Activated naive CD4-positive, alpha-beta T cell treated with anti-CD3 and anti-CD28 coated beads, Interleukin-2, amount 50 U/mL, for 24 hours (primary cell): ENCODE measurements at regions not wholly inside any gene's neighbourhood (a gene's known extent, or its start where the extent isn't known, plus 50 kb on each side); places are given as distances from the start of the nearest gene placed in this dataset.
A peak's percentile ranks its signal among the peaks of the same experiment; 100 is the strongest.
"Not testable (repeated sequence)": the region's sequence is repeated elsewhere in the genome, so short reads cannot be mapped to it uniquely, and the experiment has no call there.

Source experiments
- H3K27ac Mint-ChIP-seq: one replicate; pipeline ENCODE4 v1.8.0; 2021; ENCODE audit warnings: mild to moderate bottlenecking, mixed read lengths
- H3K27me3 Mint-ChIP-seq: one replicate; pipeline ENCODE4 v1.8.0; 2021; ENCODE audit warnings: mixed read lengths
- H3K36me3 Mint-ChIP-seq: one replicate; pipeline ENCODE4 v1.8.0; 2021; ENCODE audit warnings: mixed read lengths
- H3K4me1 Mint-ChIP-seq: one replicate; pipeline ENCODE4 v1.8.0; 2021; ENCODE audit warnings: mixed read lengths
- H3K4me3 Mint-ChIP-seq: one replicate; pipeline ENCODE4 v1.8.0; 2021; ENCODE audit warnings: mild to moderate bottlenecking, mixed read lengths
- H3K9me3 Mint-ChIP-seq: one replicate; pipeline ENCODE4 v1.8.0; 2021; ENCODE audit warnings: mixed read lengths

DNA sequence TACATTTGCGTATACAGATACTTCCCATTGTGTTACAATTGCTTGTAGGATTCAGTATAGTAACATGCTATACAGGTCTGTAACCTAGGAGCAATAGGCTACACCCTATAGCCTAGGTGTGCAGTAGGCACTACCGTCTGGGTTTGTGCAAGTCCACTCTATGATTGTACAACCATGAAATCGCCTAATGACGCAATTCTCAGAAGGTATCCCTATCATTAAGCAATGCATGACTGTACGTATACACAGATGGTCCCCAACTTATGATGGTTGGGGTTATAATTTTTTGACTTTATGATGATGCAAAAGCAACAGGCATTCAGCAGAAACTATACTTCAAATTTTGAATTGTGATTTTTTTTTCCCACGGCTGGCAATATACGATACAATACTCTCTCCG lies 458.2 kb upstream of the NOX3 start:
- Mint-ChIP-seq H3K9me3 (peaks cover 5% of the 10 kb centered on the region), H3K27ac (no peak overlapping the region), H3K27me3 (no peaks in the 10 kb centered on the region), H3K36me3 (peaks cover 10% of the 10 kb centered on the region), H3K4me3 (no peak overlapping the region), H3K4me1 (no peaks in the 10 kb centered on the region)

DNA sequence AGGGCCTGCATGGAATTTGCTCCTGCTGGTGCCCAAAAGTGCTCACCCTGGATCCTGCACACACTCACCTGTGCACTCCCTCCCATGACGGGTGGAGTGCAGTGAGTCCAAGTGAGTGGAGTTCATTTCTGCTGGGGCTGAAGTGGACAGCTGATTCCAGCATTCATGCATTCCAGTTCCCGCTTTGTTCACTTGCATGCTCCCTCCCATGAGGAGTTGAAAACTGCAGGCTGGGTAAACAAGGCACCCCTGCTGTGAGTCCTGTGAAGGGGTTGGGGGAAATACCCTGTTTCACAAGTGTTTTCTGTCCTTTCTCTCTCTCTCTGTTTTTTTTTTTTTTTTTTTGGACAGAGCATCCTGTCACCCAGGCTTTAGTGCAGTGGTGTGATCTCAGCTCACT lies 454.1 kb upstream of the NOX3 start:
- H3K4me1 Mint-ChIP-seq = no peaks in the 10 kb centered on the region
- H3K27me3 Mint-ChIP-seq = no peaks in the 10 kb centered on the region
- H3K27ac Mint-ChIP-seq = no peak overlapping the region
- H3K4me3 Mint-ChIP-seq = no peak overlapping the region
- H3K9me3 Mint-ChIP-seq = peaks cover 16% of the 10 kb centered on the region
- H3K36me3 Mint-ChIP-seq = peaks cover 18% of the 10 kb centered on the region

GRCh38 chr6:155895641-155896040 lies 440.0 kb upstream of the NOX3 start:
- no peaks in the 10 kb centered on the region for H3K27me3 Mint-ChIP-seq
- no peaks in the 10 kb centered on the region for H3K4me1 Mint-ChIP-seq
- H3K27ac Mint-ChIP-seq = no peak overlapping the region
- no peaks in the 10 kb centered on the region for H3K9me3 Mint-ChIP-seq
- no peak overlapping the region for H3K4me3 Mint-ChIP-seq
- H3K36me3 Mint-ChIP-seq = no peaks in the 10 kb centered on the region

DNA sequence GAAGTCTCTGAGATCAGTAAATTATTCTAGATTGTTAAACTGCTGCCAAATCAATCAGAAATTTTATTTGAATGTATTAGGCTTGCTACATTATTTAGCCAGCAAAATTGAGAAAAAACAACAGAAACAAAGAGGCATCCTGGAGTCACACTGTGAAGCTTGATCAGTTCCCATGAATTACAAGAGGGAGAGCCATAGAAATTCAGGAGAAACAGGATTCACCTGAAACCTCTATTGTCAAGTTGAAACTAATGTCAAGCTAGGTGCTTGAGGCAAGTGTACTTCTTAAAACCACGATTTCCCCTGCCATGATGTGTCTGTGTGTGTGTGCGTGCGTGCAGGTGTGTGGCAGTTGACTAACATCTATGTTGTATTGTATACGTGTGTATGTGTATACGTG lies 439.1 kb upstream of the NOX3 start:
- Mint-ChIP-seq H3K4me1 (no peaks in the 10 kb centered on the region), H3K27ac (no peak overlapping the region), H3K27me3 (no peaks in the 10 kb centered on the region), H3K9me3 (no peaks in the 10 kb centered on the region), H3K36me3 (no peaks in the 10 kb centered on the region), H3K4me3 (no peak overlapping the region)

DNA sequence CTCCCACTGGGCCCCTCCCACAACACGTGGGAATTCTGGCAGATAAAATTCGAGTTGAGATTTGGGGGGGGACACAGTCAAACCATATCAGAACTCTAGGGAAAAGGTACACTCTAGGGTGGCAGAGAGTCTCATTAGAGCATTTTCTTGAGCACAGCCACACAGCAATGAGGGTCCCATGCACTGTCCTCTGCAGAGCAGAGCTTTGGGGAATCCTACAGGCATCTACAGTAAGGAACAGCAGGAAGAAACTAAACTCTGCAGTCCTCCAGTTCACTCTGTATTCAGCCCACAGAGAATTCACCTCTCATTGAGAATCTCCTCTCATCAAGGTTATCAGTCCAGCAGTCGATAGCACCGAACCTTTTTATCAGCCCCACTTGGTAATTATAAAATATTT lies 438.6 kb upstream of the NOX3 start:
- Mint-ChIP-seq H3K4me3 (no peak overlapping the region), H3K36me3 (no peaks in the 10 kb centered on the region), H3K27me3 (no peaks in the 10 kb centered on the region), H3K4me1 (no peaks in the 10 kb centered on the region), H3K9me3 (no peaks in the 10 kb centered on the region), H3K27ac (no peak overlapping the region)

DNA sequence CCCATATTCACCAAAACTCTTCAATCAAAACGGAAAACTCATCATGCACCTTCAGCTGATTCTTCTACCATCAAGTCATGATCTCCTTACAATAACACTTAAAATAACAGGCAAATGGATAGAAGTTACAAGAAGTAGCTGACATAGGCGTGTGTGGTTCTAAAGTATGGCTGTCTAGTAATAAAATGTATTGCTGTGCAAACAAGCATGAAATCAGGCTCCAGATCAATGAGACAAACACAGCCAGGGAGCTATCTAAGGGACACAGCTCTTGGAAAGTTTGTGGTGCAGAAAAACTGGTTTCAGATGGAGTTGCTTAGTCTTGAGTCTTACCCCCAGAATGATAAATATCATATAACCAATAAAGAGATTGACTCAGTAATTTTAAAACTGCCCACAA lies 434.8 kb upstream of the NOX3 start:
- Mint-ChIP-seq H3K27me3 (no peaks in the 10 kb centered on the region), H3K36me3 (no peaks in the 10 kb centered on the region), H3K27ac (no peak overlapping the region), H3K4me3 (no peak overlapping the region), H3K9me3 (no peaks in the 10 kb centered on the region), H3K4me1 (no peaks in the 10 kb centered on the region)

GRCh38 chr6:155889410-155889809 lies 433.8 kb upstream of the NOX3 start:
- Mint-ChIP-seq H3K27ac (no peak overlapping the region), H3K9me3 (no peaks in the 10 kb centered on the region), H3K4me3 (no peak overlapping the region), H3K36me3 (no peaks in the 10 kb centered on the region), H3K4me1 (peaks cover 4% of the 10 kb centered on the region), H3K27me3 (no peaks in the 10 kb centered on the region)

DNA sequence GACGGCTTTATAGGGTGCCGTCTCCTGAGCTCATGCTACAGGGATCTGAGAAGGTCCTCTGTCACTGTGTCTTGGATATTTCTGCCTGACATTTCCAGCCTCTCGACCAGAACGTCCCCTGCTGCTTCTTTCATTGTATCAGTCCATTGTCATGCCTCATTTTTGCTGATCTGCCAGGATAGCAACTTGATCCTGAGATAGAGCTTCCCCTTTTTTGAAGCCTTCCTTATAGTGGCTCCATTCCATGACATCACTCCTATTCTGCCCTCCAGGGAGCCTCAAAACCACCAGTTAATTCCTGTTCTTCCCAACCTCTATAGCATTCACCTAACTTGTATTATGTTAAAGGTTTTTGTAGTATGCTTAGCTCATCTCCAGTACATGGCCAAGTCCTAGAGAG lies 431.8 kb upstream of the NOX3 start:
- H3K27me3 Mint-ChIP-seq = no peaks in the 10 kb centered on the region
- no peak overlapping the region for H3K4me3 Mint-ChIP-seq
- H3K27ac Mint-ChIP-seq = no peak overlapping the region
- peaks cover 22% of the 10 kb centered on the region for H3K4me1 Mint-ChIP-seq
- H3K9me3 Mint-ChIP-seq = no peaks in the 10 kb centered on the region
- H3K36me3 Mint-ChIP-seq = no peaks in the 10 kb centered on the region

GRCh38 chr6:155883741-155884140 lies 428.1 kb upstream of the NOX3 start:
- peaks cover 40% of the 10 kb centered on the region for H3K4me1 Mint-ChIP-seq
- H3K36me3 Mint-ChIP-seq = no peaks in the 10 kb centered on the region
- H3K27ac Mint-ChIP-seq = peak overlapping the region; percentile 68
- no peaks in the 10 kb centered on the region for H3K27me3 Mint-ChIP-seq
- H3K4me3 Mint-ChIP-seq = no peak overlapping the region
- H3K9me3 Mint-ChIP-seq = no peaks in the 10 kb centered on the region

DNA sequence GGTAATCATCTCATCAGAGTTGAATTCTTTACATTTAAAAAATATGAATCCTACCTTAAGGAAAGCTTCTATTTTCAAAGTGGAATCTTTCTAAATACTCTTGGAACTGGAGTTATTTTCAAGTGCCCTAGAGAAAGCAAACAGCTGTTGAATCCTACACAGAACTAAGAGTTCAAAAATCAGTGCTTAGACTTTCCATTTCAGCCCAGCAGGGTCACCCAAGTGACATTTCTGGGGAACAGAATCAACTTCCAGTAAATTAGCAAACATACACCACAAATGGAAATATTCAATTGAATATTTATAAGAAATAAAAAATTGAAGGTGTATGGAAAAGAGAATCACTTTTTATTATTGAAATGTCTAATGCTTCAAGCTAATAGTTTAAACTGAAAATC lies 427.7 kb upstream of the NOX3 start:
- Mint-ChIP-seq H3K27me3 (no peaks in the 10 kb centered on the region), H3K27ac (no peak overlapping the region), H3K9me3 (no peaks in the 10 kb centered on the region), H3K4me1 (peaks cover 40% of the 10 kb centered on the region), H3K4me3 (no peak overlapping the region), H3K36me3 (no peaks in the 10 kb centered on the region)

DNA sequence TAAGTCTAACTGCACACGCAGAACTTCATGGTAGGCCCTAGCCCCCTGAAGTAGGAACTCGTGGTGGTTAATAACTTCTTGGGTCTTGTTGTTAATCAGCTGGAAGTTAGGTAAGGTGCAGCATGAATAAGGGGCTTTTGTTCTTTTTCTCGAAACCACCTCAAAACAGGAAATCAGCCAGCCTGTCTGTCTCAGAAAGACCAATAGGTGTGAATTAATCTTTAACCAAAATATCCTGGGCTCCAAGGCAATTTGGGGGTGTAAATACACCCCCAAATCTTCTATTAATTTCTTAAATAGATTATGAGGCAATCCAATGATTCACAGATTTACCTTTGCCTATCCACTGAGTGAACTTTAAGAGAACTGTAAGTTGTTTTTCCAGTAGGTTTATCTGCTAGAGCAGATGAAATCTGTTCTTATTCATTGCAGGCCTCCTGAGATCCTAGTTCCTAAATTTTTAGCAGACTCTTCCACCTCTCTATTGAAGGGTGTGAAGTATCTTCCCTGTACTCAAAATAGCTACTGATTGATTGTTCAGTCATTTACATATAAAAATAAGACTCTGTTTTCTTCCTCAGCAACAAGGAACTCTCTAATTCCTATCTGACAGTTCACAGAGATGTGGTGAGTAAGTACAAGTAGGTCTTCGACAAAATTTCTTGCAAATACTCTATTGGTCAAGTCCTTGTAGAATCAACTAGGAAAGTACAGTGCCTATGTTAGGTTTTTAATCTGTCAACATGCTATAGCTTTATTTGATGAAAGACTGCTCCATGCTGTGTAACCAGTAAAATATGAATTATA lies 427.1 kb upstream of the NOX3 start:
- Mint-ChIP-seq H3K4me1 (peaks cover 40% of the 10 kb centered on the region), H3K27me3 (no peaks in the 10 kb centered on the region), H3K27ac (peak overlapping the region; percentile 60), H3K9me3 (no peaks in the 10 kb centered on the region), H3K36me3 (no peaks in the 10 kb centered on the region), H3K4me3 (peak overlapping the region; percentile 24)

DNA sequence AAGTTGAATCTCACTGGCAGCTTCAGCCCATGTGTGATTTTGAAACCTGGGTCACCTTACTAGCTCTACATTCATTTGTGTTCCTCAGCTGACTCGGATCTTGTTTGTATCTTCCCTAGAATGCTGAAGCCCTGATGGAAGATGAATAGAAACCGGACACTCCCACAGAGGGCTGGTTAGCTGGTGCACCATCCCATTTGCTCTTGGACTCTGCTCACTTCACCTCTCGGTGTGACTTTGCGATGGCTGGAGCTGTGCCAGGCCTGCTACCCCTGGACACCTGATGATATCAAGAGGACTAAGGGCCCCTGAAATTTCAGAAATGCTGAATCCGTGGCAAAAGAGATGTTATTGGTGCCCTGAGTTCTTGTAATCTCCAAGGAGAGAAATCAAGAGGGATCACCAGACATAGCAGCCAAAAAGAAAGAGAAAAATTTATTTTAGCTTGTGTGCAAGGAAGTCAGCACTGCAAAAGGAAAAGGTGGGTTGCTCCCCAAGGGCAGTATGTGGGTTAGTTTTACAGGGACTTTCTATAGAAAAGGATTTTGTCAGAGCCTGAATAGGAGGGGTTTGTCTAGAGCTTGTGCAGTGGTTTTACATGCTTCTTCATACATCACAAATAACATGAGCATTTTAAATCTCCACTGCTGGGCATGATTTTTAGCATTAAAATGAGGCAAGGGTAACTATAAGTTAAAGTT lies 426.3 kb upstream of the NOX3 start:
- H3K9me3 Mint-ChIP-seq = no peaks in the 10 kb centered on the region
- no peaks in the 10 kb centered on the region for H3K36me3 Mint-ChIP-seq
- no peaks in the 10 kb centered on the region for H3K27me3 Mint-ChIP-seq
- H3K4me1 Mint-ChIP-seq = peaks cover 40% of the 10 kb centered on the region
- peak overlapping the region; percentile 43 for H3K27ac Mint-ChIP-seq
- no peak overlapping the region for H3K4me3 Mint-ChIP-seq

GRCh38 chr6:155880900-155881299 lies 425.3 kb upstream of the NOX3 start:
- no peaks in the 10 kb centered on the region for H3K36me3 Mint-ChIP-seq
- no peaks in the 10 kb centered on the region for H3K9me3 Mint-ChIP-seq
- H3K27me3 Mint-ChIP-seq = no peaks in the 10 kb centered on the region
- H3K4me3 Mint-ChIP-seq = no peak overlapping the region
- peaks cover 40% of the 10 kb centered on the region for H3K4me1 Mint-ChIP-seq
- H3K27ac Mint-ChIP-seq = no peak overlapping the region

DNA sequence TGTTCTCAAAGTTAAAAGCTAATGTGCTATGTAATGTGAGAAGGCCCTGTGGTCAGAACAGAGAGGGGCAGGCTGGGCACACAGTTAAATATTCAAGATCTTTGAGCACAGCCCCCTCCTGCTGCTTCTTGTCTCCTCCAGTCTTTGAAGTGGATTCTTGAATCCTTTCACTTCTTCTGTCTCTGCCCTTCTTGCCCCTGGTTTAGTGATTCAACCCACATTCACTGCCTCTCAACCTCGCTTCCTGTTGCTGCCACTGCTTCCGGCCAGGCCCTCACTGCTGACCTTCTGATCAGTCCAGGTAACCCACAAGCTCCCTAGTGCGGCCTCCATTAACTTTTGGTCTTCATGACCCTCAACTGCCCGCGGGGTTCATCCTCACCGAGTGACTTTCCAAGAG lies 417.3 kb upstream of the NOX3 start:
- H3K9me3 Mint-ChIP-seq = no peaks in the 10 kb centered on the region
- no peaks in the 10 kb centered on the region for H3K36me3 Mint-ChIP-seq
- no peaks in the 10 kb centered on the region for H3K27me3 Mint-ChIP-seq
- H3K4me3 Mint-ChIP-seq = no peak overlapping the region
- H3K4me1 Mint-ChIP-seq = peaks cover 6% of the 10 kb centered on the region
- no peak overlapping the region for H3K27ac Mint-ChIP-seq

- peaks cover 7% of the 10 kb centered on the region for H3K36me3 Mint-ChIP-seq
- peaks cover under 1% of the 10 kb centered on the region for H3K4me1 Mint-ChIP-seq
- no peak overlapping the region for H3K27ac Mint-ChIP-seq
- peaks cover 11% of the 10 kb centered on the region for H3K9me3 Mint-ChIP-seq
- no peak overlapping the region for H3K4me3 Mint-ChIP-seq
- no peaks in the 10 kb centered on the region for H3K27me3 Mint-ChIP-seq
These were observed 412.0 kb upstream of the NOX3 start for GRCh38 chr6:155867682-155868081.

GRCh38 chr6:155866676-155867390 lies 411.2 kb upstream of the NOX3 start:
- not testable (repeated sequence) for H3K36me3 Mint-ChIP-seq, H3K4me3 Mint-ChIP-seq, H3K27me3 Mint-ChIP-seq, H3K4me1 Mint-ChIP-seq, H3K27ac Mint-ChIP-seq
- H3K9me3 Mint-ChIP-seq = peaks cover 11% of the 10 kb centered on the region
